SK-N-SH treated with all-trans-retinoic acid at 6 μM for 48 hours (cell line): ENCODE measurements at regions not wholly inside any gene's neighbourhood (a gene's known extent, or its start where the extent isn't known, plus 50 kb on each side); places are given as distances from the start of the nearest gene placed in this dataset.

Experiments
- ATAC-seq: fragments of 200-7000 bp; cut with Tn5 transposase; 3 replicates; pipeline ENCODE4 v1.9.1; 2020; ENCODE audit warnings: mild to moderate bottlenecking, moderate library complexity
- BACH2 ChIP-seq: fragments of 250-450 bp; sonication (Bioruptor Pico); IDR thresholded peaks from 2 replicates; pipeline ENCODE4 v1.9.0; 2021; ENCODE audit warnings: mild to moderate bottlenecking, borderline replicate concordance
- CSDC2 ChIP-seq: fragments of 250-450 bp; sonication (Bioruptor Pico); IDR thresholded peaks from 2 replicates; pipeline ENCODE4 v1.5.0; 2020; ENCODE audit warnings: mild to moderate bottlenecking, moderate library complexity
- ESRRG ChIP-seq: fragments of 250-450 bp; sonication (Bioruptor Pico); IDR thresholded peaks from 2 replicates; pipeline ENCODE4 v1.6.1; 2021; ENCODE audit warnings: mild to moderate bottlenecking
- PATZ1 ChIP-seq: fragments of 250-450 bp; sonication (Bioruptor Pico); IDR thresholded peaks from 2 replicates; pipeline ENCODE4 v1.8.0; 2020; ENCODE audit warnings: mild to moderate bottlenecking, moderate library complexity, borderline replicate concordance
- PPARA ChIP-seq: fragments of 250-450 bp; sonication (Bioruptor Pico); IDR thresholded peaks from 2 replicates; pipeline ENCODE4 v1.5.0; 2020; ENCODE audit warnings: mild to moderate bottlenecking, borderline replicate concordance
- TCF4 ChIP-seq: fragments of 250-450 bp; sonication (Bioruptor Pico); IDR thresholded peaks from 2 replicates; pipeline ENCODE4 v1.8.0; 2021; ENCODE audit warnings: mild to moderate bottlenecking, moderate library complexity, borderline replicate concordance
- TOX ChIP-seq: fragments of 250-450 bp; sonication (Bioruptor Pico); IDR thresholded peaks from 2 replicates; pipeline ENCODE4 v1.8.0; 2021; ENCODE audit warnings: mild to moderate bottlenecking, moderate library complexity, borderline replicate concordance
- ZFP3 ChIP-seq: fragments of 250-450 bp; sonication (Bioruptor Pico); IDR thresholded peaks from 2 replicates; pipeline ENCODE4 v1.5.0; 2020; ENCODE audit warnings: mild to moderate bottlenecking, moderate library complexity
- ZFP30 ChIP-seq: fragments of 450-650 bp; formaldehyde crosslinking; IDR thresholded peaks from 2 replicates; pipeline ENCODE4 v1.5.0; 2022; ENCODE audit warnings: mild to moderate bottlenecking, moderate library complexity
- ZNF70 ChIP-seq: fragments of 450-650 bp; formaldehyde crosslinking; IDR thresholded peaks from 2 replicates; pipeline ENCODE4 v1.5.0; 2020; ENCODE audit warnings: mild to moderate bottlenecking, moderate library complexity
- ZNF8 ChIP-seq: fragments of 450-650 bp; formaldehyde crosslinking; IDR thresholded peaks from 2 replicates; pipeline ENCODE4 v1.5.0; 2020; ENCODE audit warnings: mild to moderate bottlenecking, moderate library complexity
- TF ChIP-seq, protein P1 (sequence below): fragments of 250-450 bp; sonication (Bioruptor Pico); IDR thresholded peaks from 2 replicates; pipeline ENCODE4 v1.5.0; 2020; ENCODE audit warnings: mild to moderate bottlenecking, moderate library complexity
- TF ChIP-seq, protein P2 (sequence below): fragments of 250-450 bp; sonication (Bioruptor Pico); IDR thresholded peaks from 2 replicates; pipeline ENCODE4 v1.8.0; 2021; ENCODE audit warnings: low read depth, mild to moderate bottlenecking, moderate library complexity, borderline replicate concordance
- TF ChIP-seq, protein P3 (sequence below): fragments of 250-450 bp; sonication (Bioruptor Pico); IDR thresholded peaks from 2 replicates; pipeline ENCODE4 v1.5.1; 2020; ENCODE audit warnings: low read depth, mild to moderate bottlenecking, moderate library complexity
- TF ChIP-seq, protein P4 (sequence below): fragments of 250-450 bp; sonication (Bioruptor Pico); IDR thresholded peaks from 2 replicates; pipeline ENCODE4 v1.5.1; 2021; ENCODE audit warnings: mild to moderate bottlenecking, moderate library complexity

DNA sequence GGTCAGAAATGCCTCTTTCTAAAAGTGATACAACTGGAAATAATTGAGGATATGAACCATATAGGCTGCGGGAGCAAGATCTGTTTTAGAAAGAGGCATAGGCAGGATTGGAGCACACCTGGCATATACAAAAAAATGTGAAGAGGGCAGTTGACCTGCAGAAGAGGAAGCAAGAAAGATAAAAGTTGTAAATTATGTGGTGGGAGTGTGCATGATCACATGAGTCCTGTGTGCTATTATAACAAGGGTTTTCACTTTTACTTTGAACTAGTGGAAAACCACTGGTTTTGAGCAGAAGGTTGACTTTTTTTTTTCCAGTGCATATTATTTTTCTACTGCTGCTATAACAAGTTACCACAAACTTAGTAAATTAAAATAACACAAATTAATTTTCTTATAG, 489.3 kb downstream of the ANXA1 start (continued):
- TF ChIP-seq, protein P1, sequence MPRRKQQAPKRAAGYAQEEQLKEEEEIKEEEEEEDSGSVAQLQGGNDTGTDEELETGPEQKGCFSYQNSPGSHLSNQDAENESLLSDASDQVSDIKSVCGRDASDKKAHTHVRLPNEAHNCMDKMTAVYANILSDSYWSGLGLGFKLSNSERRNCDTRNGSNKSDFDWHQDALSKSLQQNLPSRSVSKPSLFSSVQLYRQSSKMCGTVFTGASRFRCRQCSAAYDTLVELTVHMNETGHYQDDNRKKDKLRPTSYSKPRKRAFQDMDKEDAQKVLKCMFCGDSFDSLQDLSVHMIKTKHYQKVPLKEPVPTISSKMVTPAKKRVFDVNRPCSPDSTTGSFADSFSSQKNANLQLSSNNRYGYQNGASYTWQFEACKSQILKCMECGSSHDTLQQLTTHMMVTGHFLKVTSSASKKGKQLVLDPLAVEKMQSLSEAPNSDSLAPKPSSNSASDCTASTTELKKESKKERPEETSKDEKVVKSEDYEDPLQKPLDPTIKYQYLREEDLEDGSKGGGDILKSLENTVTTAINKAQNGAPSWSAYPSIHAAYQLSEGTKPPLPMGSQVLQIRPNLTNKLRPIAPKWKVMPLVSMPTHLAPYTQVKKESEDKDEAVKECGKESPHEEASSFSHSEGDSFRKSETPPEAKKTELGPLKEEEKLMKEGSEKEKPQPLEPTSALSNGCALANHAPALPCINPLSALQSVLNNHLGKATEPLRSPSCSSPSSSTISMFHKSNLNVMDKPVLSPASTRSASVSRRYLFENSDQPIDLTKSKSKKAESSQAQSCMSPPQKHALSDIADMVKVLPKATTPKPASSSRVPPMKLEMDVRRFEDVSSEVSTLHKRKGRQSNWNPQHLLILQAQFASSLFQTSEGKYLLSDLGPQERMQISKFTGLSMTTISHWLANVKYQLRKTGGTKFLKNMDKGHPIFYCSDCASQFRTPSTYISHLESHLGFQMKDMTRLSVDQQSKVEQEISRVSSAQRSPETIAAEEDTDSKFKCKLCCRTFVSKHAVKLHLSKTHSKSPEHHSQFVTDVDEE = no peak
- TF ChIP-seq ZNF70 (CRISPR knock-in tag) (no peak), ZFP30 (CRISPR knock-in tag) (no peak)

- no peak for TF ChIP-seq PATZ1 (CRISPR knock-in tag)
- no peak for TF ChIP-seq ESRRG (CRISPR knock-in tag)
- TF ChIP-seq, protein P2, sequence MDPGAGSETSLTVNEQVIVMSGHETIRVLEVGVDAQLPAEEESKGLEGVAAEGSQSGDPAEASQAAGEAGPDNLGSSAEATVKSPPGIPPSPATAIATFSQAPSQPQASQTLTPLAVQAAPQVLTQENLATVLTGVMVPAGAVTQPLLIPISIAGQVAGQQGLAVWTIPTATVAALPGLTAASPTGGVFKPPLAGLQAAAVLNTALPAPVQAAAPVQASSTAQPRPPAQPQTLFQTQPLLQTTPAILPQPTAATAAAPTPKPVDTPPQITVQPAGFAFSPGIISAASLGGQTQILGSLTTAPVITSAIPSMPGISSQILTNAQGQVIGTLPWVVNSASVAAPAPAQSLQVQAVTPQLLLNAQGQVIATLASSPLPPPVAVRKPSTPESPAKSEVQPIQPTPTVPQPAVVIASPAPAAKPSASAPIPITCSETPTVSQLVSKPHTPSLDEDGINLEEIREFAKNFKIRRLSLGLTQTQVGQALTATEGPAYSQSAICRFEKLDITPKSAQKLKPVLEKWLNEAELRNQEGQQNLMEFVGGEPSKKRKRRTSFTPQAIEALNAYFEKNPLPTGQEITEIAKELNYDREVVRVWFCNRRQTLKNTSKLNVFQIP = no peak
- TF ChIP-seq TCF4 (CRISPR knock-in tag) = no peak
- TF ChIP-seq, all 23 proteins: peak for 0
- ATAC-seq = no peak
These were observed 491.8 kb downstream of the ANXA1 start for GRCh38 chr9:73643379-73644013.

DNA sequence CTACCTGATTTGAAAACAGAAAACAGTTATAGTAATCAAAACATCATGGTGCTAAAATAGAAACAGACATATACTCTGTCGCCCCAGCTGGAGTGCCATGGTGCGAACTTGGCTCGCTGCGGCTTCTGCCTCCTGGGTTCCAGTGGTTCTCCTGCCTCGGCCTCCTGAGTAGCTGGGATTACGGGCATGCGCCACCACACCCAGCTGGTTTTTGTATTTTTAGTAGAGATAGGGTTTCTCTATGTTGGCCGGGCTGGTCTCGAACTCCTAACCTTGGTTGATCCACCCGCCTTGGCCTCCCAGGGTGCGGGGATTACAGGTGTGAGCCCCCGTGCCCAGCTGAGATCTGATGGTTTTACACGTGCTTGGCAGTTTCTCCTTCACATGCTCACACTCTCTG, 495.9 kb downstream of the ANXA1 start:
- no peak for ATAC-seq
- TF ChIP-seq ZFP3 (CRISPR knock-in tag) (no peak), ESRRG (CRISPR knock-in tag) (no peak), ZFP30 (CRISPR knock-in tag) (no peak), TOX (CRISPR knock-in tag) (no peak), PATZ1 (CRISPR knock-in tag) (no peak), CSDC2 (CRISPR knock-in tag) (no peak), BACH2 (no peak), ZNF8 (CRISPR knock-in tag) (no peak), PPARA (CRISPR knock-in tag) (no peak)
- TF ChIP-seq, protein P1 = no peak
- TF ChIP-seq, protein P3, sequence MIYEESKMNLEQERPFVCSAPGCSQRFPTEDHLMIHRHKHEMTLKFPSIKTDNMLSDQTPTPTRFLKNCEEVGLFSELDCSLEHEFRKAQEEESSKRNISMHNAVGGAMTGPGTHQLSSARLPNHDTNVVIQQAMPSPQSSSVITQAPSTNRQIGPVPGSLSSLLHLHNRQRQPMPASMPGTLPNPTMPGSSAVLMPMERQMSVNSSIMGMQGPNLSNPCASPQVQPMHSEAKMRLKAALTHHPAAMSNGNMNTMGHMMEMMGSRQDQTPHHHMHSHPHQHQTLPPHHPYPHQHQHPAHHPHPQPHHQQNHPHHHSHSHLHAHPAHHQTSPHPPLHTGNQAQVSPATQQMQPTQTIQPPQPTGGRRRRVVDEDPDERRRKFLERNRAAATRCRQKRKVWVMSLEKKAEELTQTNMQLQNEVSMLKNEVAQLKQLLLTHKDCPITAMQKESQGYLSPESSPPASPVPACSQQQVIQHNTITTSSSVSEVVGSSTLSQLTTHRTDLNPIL (CRISPR knock-in tag) = no peak
- TF ChIP-seq, protein P4, sequence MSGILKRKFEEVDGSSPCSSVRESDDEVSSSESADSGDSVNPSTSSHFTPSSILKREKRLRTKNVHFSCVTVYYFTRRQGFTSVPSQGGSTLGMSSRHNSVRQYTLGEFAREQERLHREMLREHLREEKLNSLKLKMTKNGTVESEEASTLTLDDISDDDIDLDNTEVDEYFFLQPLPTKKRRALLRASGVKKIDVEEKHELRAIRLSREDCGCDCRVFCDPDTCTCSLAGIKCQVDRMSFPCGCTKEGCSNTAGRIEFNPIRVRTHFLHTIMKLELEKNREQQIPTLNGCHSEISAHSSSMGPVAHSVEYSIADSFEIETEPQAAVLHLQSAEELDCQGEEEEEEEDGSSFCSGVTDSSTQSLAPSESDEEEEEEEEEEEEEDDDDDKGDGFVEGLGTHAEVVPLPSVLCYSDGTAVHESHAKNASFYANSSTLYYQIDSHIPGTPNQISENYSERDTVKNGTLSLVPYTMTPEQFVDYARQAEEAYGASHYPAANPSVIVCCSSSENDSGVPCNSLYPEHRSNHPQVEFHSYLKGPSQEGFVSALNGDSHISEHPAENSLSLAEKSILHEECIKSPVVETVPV (CRISPR knock-in tag) = no peak
- TF ChIP-seq, all 23 proteins: peak for 0
